ENCODE measurements at regions not wholly inside any gene's neighbourhood (a gene's known extent, or its start where the extent isn't known, plus 50 kb on each side); places are given as distances from the start of the nearest gene placed in this dataset.

GRCh38 chr7:47198159-47198558 lies 383.8 kb downstream of the TNS3 start:
- Histone ChIP-seq H3K4me3 (no peak overlapping the region), H3K27ac (no peak overlapping the region)
- TF ChIP-seq CTCF (IDR thresholded peaks at IDR 0.05) = no peak
- no peak for DNase-seq (ENCODE audit: low spot score)

GRCh38 chr7:47197486-47197885 lies 384.4 kb downstream of the TNS3 start:
- H3K27ac ChIP-seq = no peak overlapping the region
- TF ChIP-seq CTCF (IDR thresholded peaks at IDR 0.05) = no peak
- no peak for DNase-seq (ENCODE audit: low spot score)
- no peak overlapping the region for H3K4me3 ChIP-seq

- Histone ChIP-seq H3K27ac (no peak overlapping the region), H3K4me3 (no peak overlapping the region)
- DNase-seq (ENCODE audit: low spot score) = no peak
- TF ChIP-seq CTCF (IDR thresholded peaks at IDR 0.05) = no peak
Observed at GRCh38 chr7:47196737-47197136, 385.2 kb downstream of the TNS3 start.

- no peak for TF ChIP-seq CTCF (IDR thresholded peaks at IDR 0.05)
- Histone ChIP-seq H3K4me3 (no peak overlapping the region), H3K27ac (no peak overlapping the region)
- DNase-seq (ENCODE audit: low spot score) = no peak
Observed at GRCh38 chr7:47196106-47196645, 385.7 kb downstream of the TNS3 start.

- no peak for TF ChIP-seq CTCF (IDR thresholded peaks at IDR 0.05)
- Histone ChIP-seq H3K4me3 (no peak overlapping the region), H3K27ac (no peak overlapping the region)
- DNase-seq (ENCODE audit: low spot score) = no peak
Observed at GRCh38 chr7:47195641-47196040, 386.3 kb downstream of the TNS3 start.

- H3K4me3 ChIP-seq = no peak overlapping the region
- TF ChIP-seq CTCF (IDR thresholded peaks at IDR 0.05) = no peak
- no peak for DNase-seq (ENCODE audit: low spot score)
- no peak overlapping the region for H3K27ac ChIP-seq
Observed at GRCh38 chr7:47194516-47195057, 387.3 kb downstream of the TNS3 start.

GRCh38 chr7:47192978-47193377 lies 388.9 kb downstream of the TNS3 start:
- Histone ChIP-seq H3K4me3 (no peak overlapping the region), H3K27ac (no peak overlapping the region)
- no peak for TF ChIP-seq CTCF (IDR thresholded peaks at IDR 0.05)
- no peak for DNase-seq (ENCODE audit: low spot score)
